ENCODE measurements at regions not wholly inside any gene's neighbourhood (a gene's known extent, or its start where the extent isn't known, plus 50 kb on each side); places are given as distances from the start of the nearest gene placed in this dataset.

DNA sequence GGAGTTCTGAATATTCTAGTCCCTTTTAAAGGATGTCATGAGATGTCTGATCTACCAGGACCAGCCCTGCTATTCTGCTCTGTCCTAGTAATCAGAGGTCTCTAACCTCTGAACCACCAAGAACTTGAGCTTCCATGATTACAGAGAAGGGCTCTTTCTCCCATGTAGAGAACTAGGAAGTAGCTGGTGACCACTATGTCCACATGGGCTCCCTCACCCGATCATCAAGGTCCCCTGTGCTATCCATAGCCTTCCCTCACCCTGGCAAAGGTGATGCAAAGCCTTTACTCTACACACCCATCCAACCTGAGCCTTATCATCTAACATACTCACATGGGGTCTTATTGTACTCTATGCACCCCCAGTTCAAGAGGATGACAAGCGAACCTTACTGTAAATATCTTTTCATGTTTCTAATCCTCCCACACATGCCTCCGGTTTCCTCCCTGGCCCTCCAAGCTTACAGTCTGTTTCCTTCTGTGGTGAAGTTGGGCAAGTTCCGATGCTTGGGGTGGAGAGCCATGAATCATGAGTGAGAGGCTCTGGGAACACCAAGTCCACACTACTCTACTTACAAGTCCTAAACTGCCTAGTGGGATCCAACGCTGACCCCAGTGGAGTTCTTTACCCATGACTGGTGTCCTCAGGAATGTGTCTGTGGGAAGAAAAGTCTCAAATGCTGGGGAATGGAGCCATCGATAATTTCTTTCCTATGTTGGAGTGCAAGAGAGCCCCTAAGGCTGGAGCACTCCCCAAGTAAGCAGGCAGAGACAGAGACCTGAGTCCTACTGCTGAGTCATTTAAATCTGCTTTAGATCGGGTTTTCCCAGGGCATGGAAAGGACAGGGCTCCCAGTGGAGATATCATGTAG, 73.3 kb upstream of the KLF7 start:
- no peak for TF ChIP-seq POLR2A (IDR thresholded peaks at IDR 0.05; ENCODE audit: low read depth)
- TF ChIP-seq, protein P1, sequence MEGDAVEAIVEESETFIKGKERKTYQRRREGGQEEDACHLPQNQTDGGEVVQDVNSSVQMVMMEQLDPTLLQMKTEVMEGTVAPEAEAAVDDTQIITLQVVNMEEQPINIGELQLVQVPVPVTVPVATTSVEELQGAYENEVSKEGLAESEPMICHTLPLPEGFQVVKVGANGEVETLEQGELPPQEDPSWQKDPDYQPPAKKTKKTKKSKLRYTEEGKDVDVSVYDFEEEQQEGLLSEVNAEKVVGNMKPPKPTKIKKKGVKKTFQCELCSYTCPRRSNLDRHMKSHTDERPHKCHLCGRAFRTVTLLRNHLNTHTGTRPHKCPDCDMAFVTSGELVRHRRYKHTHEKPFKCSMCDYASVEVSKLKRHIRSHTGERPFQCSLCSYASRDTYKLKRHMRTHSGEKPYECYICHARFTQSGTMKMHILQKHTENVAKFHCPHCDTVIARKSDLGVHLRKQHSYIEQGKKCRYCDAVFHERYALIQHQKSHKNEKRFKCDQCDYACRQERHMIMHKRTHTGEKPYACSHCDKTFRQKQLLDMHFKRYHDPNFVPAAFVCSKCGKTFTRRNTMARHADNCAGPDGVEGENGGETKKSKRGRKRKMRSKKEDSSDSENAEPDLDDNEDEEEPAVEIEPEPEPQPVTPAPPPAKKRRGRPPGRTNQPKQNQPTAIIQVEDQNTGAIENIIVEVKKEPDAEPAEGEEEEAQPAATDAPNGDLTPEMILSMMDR (IDR thresholded peaks at IDR 0.05), result no peak
- TF ChIP-seq POLR2AphosphoS5 (IDR thresholded peaks at IDR 0.05), result peak; percentile 34 to 51
- TF ChIP-seq EP300 (IDR thresholded peaks at IDR 0.05), result no peak
